Effector CD4-positive, alpha-beta T cell (primary cell): ENCODE measurements at regions not wholly inside any gene's neighbourhood (a gene's known extent, or its start where the extent isn't known, plus 50 kb on each side); places are given as distances from the start of the nearest gene placed in this dataset.
"Not testable (repeated sequence)": the region's sequence is repeated elsewhere in the genome, so short reads cannot be mapped to it uniquely, and the experiment has no call there.

Experiments used
- DNase-seq: peaks from one replicate; pipeline ENCODE4 v3.0.0-alpha.2; 2020

GRCh38 chr4:110850461-110851442 lies 227.9 kb upstream of the PITX2 start:
- DNase-seq: no peak

- DNase-seq: no peak
Observed at GRCh38 chr4:110851989-110852388, 229.1 kb upstream of the PITX2 start.

DNA sequence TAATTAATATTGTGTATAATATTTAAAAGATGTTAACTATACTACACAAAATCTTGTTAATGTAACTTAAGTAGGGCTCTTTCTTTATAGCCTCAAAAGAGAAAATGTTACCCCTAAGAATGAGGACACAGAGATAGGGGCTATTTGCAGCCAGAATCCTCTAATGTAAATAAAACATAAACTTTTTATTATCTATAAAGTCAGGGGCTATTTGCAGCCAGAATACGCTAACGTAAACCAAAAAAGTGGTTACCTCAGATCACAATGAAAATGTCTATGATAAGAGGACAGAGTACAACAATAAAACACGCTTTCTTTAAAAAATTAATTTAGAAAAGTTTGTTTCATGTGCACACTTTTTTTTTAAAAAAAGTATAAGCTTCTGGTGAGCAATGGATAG lies 229.9 kb upstream of the PITX2 start:
- no peak for DNase-seq

GRCh38 chr4:110853242-110853641 lies 230.4 kb upstream of the PITX2 start:
- no peak for DNase-seq

DNA sequence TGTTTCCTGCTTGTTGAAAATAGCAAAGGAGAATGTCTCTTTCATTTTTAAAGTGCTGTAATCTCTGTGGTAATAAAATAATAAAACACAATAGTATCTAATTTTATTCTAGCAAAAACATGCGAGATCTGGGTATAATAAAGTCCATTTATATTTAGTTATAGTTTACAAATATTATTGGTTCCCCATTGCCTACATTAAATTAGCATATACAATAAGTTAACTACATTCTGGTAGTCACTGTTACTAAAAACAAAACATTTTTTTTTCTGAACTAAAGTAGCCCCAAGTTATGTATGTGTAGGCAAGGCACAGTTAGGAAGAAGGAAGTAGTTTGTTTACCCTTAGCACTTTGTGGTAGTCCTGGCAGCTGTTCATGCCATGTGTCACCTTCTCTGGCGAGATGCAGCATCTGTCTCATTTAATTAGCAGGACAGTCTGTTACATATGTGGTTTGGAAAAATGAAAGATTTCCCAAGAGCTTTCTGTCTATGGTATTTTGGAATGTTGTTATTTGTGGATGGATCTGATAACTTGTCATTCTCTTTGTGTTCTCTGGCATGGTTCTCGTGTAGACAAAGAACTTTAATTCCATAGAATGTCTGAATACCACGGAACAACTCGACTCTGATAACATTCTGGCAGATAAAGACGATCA lies 231.3 kb upstream of the PITX2 start:
- no peak for DNase-seq

DNA sequence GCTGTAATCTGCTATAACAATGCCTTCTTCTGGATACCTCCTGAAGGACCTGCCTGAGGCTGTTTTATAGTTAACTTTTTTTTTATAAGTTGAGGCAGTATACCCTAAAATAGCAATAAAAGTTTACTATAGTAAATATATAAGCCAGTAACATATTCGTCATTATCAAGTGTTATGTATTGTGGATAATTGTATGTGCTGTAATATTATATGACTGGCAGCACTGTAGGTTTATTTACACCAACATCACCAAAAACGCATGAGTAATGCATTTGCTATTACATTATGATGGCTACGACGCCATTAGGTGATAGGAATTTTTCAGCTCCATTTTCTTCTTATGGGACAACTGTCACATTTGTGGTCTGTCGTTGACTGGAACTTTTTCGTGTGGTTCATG lies 237.2 kb upstream of the PITX2 start:
- DNase-seq: no peak

GRCh38 chr4:110860901-110861300 lies 238.0 kb upstream of the PITX2 start:
- DNase-seq: no peak

- DNase-seq: no peak
Observed at GRCh38 chr4:110865611-110866259, 242.9 kb upstream of the PITX2 start.

- no peak for DNase-seq
Observed at GRCh38 chr4:110867251-110867960, 244.5 kb upstream of the PITX2 start.

- DNase-seq: no peak
Observed at GRCh38 chr4:110867981-110868720, 245.3 kb upstream of the PITX2 start.

- no peak for DNase-seq
Observed at GRCh38 chr4:110869114-110869513, 246.2 kb upstream of the PITX2 start.

GRCh38 chr4:110869862-110870572 lies 247.1 kb upstream of the PITX2 start:
- DNase-seq: no peak

- not testable (repeated sequence) for DNase-seq
Observed at GRCh38 chr4:110876214-110876613, 253.3 kb upstream of the PITX2 start.

DNA sequence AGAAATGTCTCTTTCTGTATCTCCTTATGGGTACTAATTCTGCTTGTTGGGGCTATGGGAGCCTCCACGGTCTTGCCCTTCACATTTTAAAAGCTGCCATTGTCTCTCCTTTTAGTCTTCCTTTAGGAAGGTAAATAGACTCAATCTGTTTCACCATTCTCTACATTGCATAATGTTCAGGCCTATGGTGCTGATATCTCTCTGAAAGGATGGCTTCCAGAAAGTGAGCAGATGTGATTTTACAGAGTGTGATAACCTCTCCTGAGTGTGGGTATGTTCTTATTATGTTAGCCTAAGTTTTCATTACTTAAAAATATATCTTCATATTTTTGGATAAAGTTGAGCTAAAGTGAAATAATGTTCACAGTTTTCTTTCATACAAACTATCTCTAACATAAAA lies 254.0 kb upstream of the PITX2 start:
- no peak for DNase-seq

DNA sequence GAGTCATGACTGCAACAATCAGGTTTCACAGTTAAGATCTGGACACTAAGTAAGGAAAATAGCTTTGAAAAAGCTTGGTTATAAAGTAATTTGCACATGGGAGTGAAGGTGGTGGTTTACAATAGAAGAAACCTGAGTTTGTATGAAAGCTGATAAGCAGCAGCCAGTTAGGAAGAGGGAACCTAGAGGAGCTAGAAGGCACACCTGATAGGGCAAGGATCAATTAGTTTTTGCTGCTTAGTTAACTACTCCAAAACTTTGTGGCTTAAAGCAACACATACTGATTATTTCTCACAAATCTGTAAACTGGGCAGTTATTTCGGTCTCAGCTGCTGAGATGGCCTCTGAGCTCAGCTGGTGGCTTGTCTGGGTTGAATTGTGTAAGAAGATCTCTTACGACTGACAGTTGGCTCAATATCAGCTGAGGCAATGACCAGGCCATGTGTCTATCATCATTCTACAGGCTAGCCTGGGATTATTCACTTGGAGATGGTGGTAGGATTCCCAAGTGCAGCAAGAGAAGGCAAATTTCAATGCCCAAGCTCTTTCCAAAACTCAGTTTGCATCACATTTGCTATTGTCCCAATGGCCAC lies 255.0 kb upstream of the PITX2 start:
- no peak for DNase-seq

DNA sequence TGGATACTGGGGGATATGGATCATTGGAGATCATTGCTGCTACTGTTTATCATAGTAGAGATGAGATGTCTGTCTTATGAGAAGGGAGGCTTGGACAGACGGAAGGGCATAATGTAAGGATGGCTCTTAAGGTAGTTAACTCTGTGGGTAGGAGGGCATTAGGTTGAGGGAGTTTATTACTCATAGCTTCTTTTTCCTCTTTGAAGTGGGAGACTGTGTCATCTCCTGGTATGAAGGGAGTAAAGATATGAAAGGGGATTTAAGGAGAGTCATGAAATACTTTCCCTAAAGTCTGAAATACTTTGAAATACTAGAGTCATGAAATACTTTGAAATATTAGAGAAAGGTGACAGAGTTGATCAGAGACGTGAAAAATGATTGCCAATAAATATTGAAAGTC lies 255.5 kb upstream of the PITX2 start:
- DNase-seq: no peak

DNA sequence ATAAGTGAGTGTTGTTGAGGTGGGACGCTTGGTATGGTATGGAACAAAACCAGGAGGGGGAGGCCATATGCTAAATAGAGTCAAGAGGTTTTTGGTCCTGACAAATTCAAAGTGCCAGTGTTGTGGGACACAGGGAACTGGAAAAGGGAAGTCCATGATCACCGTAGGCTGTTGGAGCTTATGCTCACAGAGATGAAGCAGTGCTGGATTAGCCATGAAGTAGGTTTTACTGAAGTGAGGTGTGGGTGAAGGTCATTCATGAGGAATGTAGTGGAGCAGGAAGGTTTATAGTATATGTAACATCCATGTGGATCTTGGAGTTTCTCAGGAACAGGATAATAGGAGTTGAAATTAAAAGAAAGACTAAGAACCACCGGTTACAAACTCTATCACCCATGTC lies 256.1 kb upstream of the PITX2 start:
- DNase-seq: no peak

GRCh38 chr4:110886270-110886669 lies 263.4 kb upstream of the PITX2 start:
- DNase-seq: no peak

- DNase-seq: no peak
Observed at GRCh38 chr4:110886856-110887255, 264.0 kb upstream of the PITX2 start.

- no peak for DNase-seq
Observed at GRCh38 chr4:110897784-110898183, 274.9 kb upstream of the PITX2 start.

DNA sequence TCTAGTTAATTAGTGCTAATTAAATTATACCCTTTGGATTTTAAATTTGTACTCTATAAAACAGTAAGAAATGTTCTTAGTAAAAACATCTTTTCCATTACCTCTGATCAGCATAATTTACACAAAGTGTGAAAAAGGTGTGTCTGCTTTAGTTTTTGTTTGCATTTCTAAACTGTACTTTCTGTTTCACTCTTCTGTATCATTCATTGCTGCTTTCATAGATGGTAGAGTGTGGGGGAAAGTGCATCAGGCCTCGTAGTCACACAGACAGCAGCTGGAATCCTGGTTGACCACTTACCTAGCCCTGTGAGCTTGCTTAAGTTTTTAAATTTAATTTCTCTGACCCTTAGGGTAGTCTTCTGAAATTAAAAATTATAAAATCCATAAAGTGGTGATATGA lies 275.4 kb upstream of the PITX2 start:
- DNase-seq: no peak
